Ascending aorta (tissue), 2 donors: ENCODE measurements at regions not wholly inside any gene's neighbourhood (a gene's known extent, or its start where the extent isn't known, plus 50 kb on each side); places are given as distances from the start of the nearest gene placed in this dataset.

Source experiments
- DNase-seq, 2 donors: peaks; one replicate each; pipeline ENCODE4 v3.0.0-alpha.2; 2019; ENCODE audit warnings: low spot score in 2 of 2
- H3K27ac ChIP-seq, 2 donors: fragments of 200-600 bp; sonication (generic); one replicate each; pipeline ENCODE4 v1.5.1; 2016 to 2017; ENCODE audit warnings: mild to moderate bottlenecking in 1 of 2
- H3K27me3 ChIP-seq: fragments of 200-600 bp; sonication (generic); one replicate; pipeline ENCODE4 v1.5.1; 2017
- H3K36me3 ChIP-seq, 2 donors: fragments of 200-600 bp; sonication (generic); one replicate each; pipeline ENCODE4 v1.5.1; 2016
- H3K4me1 ChIP-seq, 2 donors: fragments of 200-600 bp; sonication (generic); one replicate each; pipeline ENCODE4 v1.5.1; 2016 to 2017; ENCODE audit warnings: mild to moderate bottlenecking in 1 of 2
- H3K4me3 ChIP-seq, 2 donors: fragments of 200-600 bp; sonication (generic); one replicate each; pipeline ENCODE4 v1.5.1; 2016 to 2017; ENCODE audit warnings: mild to moderate bottlenecking in 1 of 2
- H3K9me3 ChIP-seq, 2 donors: fragments of 200-600 bp; sonication (generic); one replicate each; pipeline ENCODE4 v1.5.1; 2016
- intact Hi-C: fragments of 100-400 bp; cut with DNase I; formaldehyde crosslinking; loops from one replicate; pipeline ENCODE4 v1.15.1; 2023
- TF ChIP-seq, protein P1 (sequence below), 3 experiments: fragments of 200-600 bp in 2 of 3; fragments of 450-650 bp in 1 of 3; sonication (generic) in 2 of 3; IDR thresholded peaks; one replicate each; pipeline ENCODE4 v1.5.1; 2016 to 2019; ENCODE audit warnings: antibody characterized with exemption in 3 of 3, mild to moderate bottlenecking in 1 of 3, moderate library complexity in 1 of 3

- Histone ChIP-seq H3K4me3 (no peak overlapping the region), H3K36me3 (no peaks in the 10 kb centered on the region), H3K27ac (no peak overlapping the region), H3K9me3 (no peaks in the 10 kb centered on the region), H3K27me3 (no peaks in the 10 kb centered on the region), H3K4me1 (no peaks in the 10 kb centered on the region)
- TF ChIP-seq, protein P1, sequence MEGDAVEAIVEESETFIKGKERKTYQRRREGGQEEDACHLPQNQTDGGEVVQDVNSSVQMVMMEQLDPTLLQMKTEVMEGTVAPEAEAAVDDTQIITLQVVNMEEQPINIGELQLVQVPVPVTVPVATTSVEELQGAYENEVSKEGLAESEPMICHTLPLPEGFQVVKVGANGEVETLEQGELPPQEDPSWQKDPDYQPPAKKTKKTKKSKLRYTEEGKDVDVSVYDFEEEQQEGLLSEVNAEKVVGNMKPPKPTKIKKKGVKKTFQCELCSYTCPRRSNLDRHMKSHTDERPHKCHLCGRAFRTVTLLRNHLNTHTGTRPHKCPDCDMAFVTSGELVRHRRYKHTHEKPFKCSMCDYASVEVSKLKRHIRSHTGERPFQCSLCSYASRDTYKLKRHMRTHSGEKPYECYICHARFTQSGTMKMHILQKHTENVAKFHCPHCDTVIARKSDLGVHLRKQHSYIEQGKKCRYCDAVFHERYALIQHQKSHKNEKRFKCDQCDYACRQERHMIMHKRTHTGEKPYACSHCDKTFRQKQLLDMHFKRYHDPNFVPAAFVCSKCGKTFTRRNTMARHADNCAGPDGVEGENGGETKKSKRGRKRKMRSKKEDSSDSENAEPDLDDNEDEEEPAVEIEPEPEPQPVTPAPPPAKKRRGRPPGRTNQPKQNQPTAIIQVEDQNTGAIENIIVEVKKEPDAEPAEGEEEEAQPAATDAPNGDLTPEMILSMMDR (IDR thresholded peaks at IDR 0.05), result no peak
- no peak for DNase-seq
- intact Hi-C loops, result no loop called here
Measured at GRCh38 chr12:66898700-66899469, 220.0 kb upstream of the GRIP1 start.

DNA sequence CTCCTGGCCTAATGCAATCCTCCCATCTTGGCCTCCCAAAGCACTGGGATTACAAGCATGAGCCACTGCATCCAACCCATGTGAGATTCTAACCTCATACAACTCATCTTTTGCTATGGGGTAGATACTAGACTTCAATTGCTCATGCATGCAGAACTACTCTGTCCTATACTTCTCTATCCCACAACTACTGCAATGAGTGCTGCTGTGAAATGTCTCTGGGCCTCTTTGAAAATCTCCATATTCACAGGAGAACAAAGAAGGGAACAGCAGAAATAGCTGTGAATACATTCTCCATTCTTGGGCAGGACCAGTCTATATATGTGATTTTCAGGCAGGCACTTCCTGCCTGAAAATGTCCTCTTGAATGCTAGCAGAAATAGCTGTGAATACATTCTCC, 220.7 kb upstream of the GRIP1 start:
- no peak overlapping the region for H3K4me3 ChIP-seq
- H3K9me3 ChIP-seq, result no peaks in the 10 kb centered on the region
- H3K4me1 ChIP-seq, result no peaks in the 10 kb centered on the region
- DNase-seq, result no peak
- TF ChIP-seq, protein P1 (IDR thresholded peaks at IDR 0.05), result no peak
- no peak overlapping the region for H3K27ac ChIP-seq
- intact Hi-C loops, result no loop called here
- H3K27me3 ChIP-seq, result no peaks in the 10 kb centered on the region
- no peaks in the 10 kb centered on the region for H3K36me3 ChIP-seq

GRCh38 chr12:66900616-66901015, 221.7 kb upstream of the GRIP1 start:
- H3K27me3 ChIP-seq, result no peaks in the 10 kb centered on the region
- no peaks in the 10 kb centered on the region for H3K4me1 ChIP-seq
- no peaks in the 10 kb centered on the region for H3K36me3 ChIP-seq
- DNase-seq, result no peak
- TF ChIP-seq, protein P1 (IDR thresholded peaks at IDR 0.05), result no peak
- intact Hi-C loops, result no loop called here
- no peak overlapping the region for H3K4me3 ChIP-seq
- H3K27ac ChIP-seq, result no peak overlapping the region
- H3K9me3 ChIP-seq, result no peaks in the 10 kb centered on the region

GRCh38 chr12:66901138-66901932, 222.5 kb upstream of the GRIP1 start:
- H3K4me1 ChIP-seq, result no peaks in the 10 kb centered on the region
- TF ChIP-seq, protein P1 (IDR thresholded peaks at IDR 0.05), result no peak
- H3K36me3 ChIP-seq, result no peaks in the 10 kb centered on the region
- no peak for DNase-seq
- H3K27me3 ChIP-seq, result no peaks in the 10 kb centered on the region
- H3K27ac ChIP-seq, result no peak overlapping the region
- H3K9me3 ChIP-seq, result no peaks in the 10 kb centered on the region
- no peak overlapping the region for H3K4me3 ChIP-seq
- intact Hi-C loops, result no loop called here

DNA sequence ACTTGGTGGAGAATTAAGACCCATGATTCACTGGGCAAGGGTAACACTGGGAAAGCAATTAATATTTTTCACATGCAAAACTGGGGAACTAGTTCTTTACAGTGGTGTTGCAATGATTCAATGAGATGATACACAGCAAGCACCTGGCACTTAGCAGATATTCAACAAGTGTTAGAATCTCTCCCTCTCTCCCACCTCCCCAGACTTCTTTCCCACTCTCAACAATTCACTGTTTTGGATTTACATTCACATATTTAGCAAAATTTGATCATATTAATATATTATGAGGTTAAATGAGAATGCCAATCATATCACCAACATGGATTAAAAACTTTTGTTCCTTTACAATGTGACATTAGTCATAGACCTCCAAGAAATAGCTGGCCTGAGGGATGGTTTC, 223.1 kb upstream of the GRIP1 start:
- Histone ChIP-seq H3K27ac (no peak overlapping the region), H3K27me3 (no peaks in the 10 kb centered on the region), H3K4me1 (no peaks in the 10 kb centered on the region), H3K9me3 (no peaks in the 10 kb centered on the region), H3K4me3 (no peak overlapping the region), H3K36me3 (no peaks in the 10 kb centered on the region)
- TF ChIP-seq, protein P1 (IDR thresholded peaks at IDR 0.05), result no peak
- intact Hi-C loops, result no loop called here
- no peak for DNase-seq
